ENCODE measurements at regions not wholly inside any gene's neighbourhood (a gene's known extent, or its start where the extent isn't known, plus 50 kb on each side); places are given as distances from the start of the nearest gene placed in this dataset.
"Not testable (repeated sequence)": the region's sequence is repeated elsewhere in the genome, so short reads cannot be mapped to it uniquely, and the experiment has no call there.

DNA sequence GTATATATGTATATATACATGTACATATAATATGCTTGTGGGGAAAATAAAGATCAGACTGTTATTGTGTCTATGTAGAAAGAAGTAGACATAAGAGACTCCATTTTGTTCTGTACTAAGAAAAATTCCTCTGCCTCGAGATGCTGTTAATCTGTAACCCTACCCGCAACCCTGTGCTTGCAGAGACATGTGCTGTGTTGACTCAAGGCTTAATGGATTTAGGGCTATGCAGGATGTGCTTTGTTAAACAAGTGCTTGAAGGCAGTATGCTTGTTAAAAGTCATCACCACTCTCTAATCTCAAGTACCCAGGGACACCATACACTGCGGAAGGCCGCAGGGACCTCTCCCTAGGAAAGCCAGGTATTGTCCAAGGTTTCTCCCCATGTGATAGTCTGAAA, 972.9 kb downstream of the GALC start:
- not testable (repeated sequence) for TF ChIP-seq EZH2, EZH2phosphoT487 (IDR thresholded peaks at IDR 0.05)
- TF ChIP-seq, protein P1, sequence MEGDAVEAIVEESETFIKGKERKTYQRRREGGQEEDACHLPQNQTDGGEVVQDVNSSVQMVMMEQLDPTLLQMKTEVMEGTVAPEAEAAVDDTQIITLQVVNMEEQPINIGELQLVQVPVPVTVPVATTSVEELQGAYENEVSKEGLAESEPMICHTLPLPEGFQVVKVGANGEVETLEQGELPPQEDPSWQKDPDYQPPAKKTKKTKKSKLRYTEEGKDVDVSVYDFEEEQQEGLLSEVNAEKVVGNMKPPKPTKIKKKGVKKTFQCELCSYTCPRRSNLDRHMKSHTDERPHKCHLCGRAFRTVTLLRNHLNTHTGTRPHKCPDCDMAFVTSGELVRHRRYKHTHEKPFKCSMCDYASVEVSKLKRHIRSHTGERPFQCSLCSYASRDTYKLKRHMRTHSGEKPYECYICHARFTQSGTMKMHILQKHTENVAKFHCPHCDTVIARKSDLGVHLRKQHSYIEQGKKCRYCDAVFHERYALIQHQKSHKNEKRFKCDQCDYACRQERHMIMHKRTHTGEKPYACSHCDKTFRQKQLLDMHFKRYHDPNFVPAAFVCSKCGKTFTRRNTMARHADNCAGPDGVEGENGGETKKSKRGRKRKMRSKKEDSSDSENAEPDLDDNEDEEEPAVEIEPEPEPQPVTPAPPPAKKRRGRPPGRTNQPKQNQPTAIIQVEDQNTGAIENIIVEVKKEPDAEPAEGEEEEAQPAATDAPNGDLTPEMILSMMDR (IDR thresholded peaks at IDR 0.05), result not testable (repeated sequence)

All from neural progenitor cell (in vitro differentiated cells).